Activated naive CD8-positive, alpha-beta T cell treated with anti-CD3 and anti-CD28 coated beads for 36 hours (primary cell): ENCODE measurements at regions not wholly inside any gene's neighbourhood (a gene's known extent, or its start where the extent isn't known, plus 50 kb on each side); places are given as distances from the start of the nearest gene placed in this dataset.
A peak's percentile ranks its signal among the peaks of the same experiment; 100 is the strongest.

Experiments
- DNase-seq: peaks from one replicate; pipeline ENCODE4 v3.0.0; 2021
- H3K27ac Mint-ChIP-seq: one replicate; pipeline ENCODE4 v1.8.0; 2022; ENCODE audit warnings: mild to moderate bottlenecking, moderate library complexity, mixed read lengths
- H3K27me3 Mint-ChIP-seq: one replicate; pipeline ENCODE4 v1.8.0; 2022; ENCODE audit warnings: mild to moderate bottlenecking, mixed read lengths
- H3K36me3 Mint-ChIP-seq: one replicate; pipeline ENCODE4 v1.8.0; 2021; ENCODE audit warnings: mild to moderate bottlenecking, mixed read lengths
- H3K4me1 Mint-ChIP-seq: one replicate; pipeline ENCODE4 v1.8.0; 2021; ENCODE audit warnings: mixed read lengths
- H3K4me3 Mint-ChIP-seq: one replicate; pipeline ENCODE4 v1.8.0; 2022; ENCODE audit warnings: mild to moderate bottlenecking, moderate library complexity, mixed read lengths
- H3K9me3 Mint-ChIP-seq: one replicate; pipeline ENCODE4 v1.8.0; 2022; ENCODE audit warnings: mixed read lengths

DNA sequence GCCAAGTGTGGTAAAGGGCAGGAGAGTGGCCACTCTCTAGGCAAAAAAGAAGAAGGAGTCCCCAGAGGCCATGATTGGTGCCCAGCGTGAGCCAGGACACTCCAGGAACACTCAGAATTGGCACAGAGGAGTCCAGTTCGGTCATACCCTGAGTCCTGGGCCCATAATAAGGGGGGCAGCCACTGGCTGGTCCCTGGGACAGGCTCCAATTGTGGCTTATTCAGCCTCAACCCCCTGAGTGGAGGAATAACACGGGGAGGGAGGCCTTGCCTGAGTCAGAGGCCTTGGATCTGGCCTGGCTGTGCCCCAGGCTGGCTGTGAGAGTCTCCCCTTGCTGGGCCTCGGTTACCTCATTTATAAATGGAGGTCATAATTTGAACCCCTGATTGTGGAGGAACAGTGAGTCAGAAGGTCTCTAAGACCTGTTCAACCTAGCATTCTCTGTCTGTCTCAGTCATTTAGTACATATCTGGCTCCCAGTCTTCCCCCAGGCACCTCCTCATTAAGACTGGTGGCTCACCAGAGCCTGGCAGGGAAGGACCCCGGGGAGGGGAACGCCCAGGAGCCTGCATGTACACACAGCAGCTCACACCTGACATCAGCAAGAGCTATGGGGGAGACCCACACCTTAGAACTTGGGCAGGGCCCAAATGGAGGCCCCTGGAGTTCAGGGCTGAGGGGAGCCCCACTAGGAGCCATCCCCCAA lies 95.9 kb upstream of the ATP2B2 start:
- H3K9me3 Mint-ChIP-seq = no peaks in the 10 kb centered on the region
- no peak overlapping the region for H3K27ac Mint-ChIP-seq
- no peaks in the 10 kb centered on the region for H3K36me3 Mint-ChIP-seq
- H3K4me3 Mint-ChIP-seq = no peak overlapping the region
- no peak for DNase-seq
- peaks cover 23% of the 10 kb centered on the region for H3K4me1 Mint-ChIP-seq
- H3K27me3 Mint-ChIP-seq = peaks cover 60% of the 10 kb centered on the region

- Mint-ChIP-seq H3K9me3 (no peaks in the 10 kb centered on the region), H3K27ac (no peak overlapping the region)
Measured at GRCh38 chr3:10601857-10602230, 96.5 kb upstream of the ATP2B2 start.

DNA sequence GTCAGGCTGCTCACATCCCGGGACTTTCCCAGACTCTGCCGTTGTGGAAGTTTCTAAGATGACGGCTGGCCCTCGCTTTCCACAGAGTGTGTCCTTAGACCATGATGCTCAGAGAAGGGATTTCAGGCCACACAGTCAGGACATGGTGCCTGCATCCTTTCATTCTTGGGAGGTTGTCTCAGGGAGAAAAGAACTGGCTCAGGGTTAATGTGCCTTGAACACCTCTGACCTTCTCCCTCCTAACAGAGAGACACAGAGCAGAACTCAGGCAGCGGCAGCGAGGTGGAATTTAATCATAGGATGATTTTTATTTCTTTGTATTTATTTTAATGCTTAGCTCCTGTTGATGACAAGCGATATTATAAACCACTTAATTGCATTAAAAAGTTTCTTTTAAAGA lies 96.9 kb upstream of the ATP2B2 start:
- peaks cover 55% of the 10 kb centered on the region for H3K27me3 Mint-ChIP-seq
- H3K4me3 Mint-ChIP-seq = no peak overlapping the region
- H3K4me1 Mint-ChIP-seq = peaks cover 23% of the 10 kb centered on the region
- no peak overlapping the region for H3K27ac Mint-ChIP-seq
- H3K36me3 Mint-ChIP-seq = no peaks in the 10 kb centered on the region
- H3K9me3 Mint-ChIP-seq = no peaks in the 10 kb centered on the region
- no peak for DNase-seq

More at GRCh38 chr3:10601857-10602230, 96.5 kb upstream of the ATP2B2 start:
- Mint-ChIP-seq H3K36me3 (no peaks in the 10 kb centered on the region), H3K4me3 (no peak overlapping the region), H3K4me1 (peaks cover 23% of the 10 kb centered on the region), H3K27me3 (peaks cover 59% of the 10 kb centered on the region)
- no peak for DNase-seq

- Mint-ChIP-seq H3K9me3 (no peaks in the 10 kb centered on the region), H3K27ac (no peak overlapping the region), H3K4me1 (peaks cover 23% of the 10 kb centered on the region), H3K36me3 (no peaks in the 10 kb centered on the region), H3K27me3 (peaks cover 54% of the 10 kb centered on the region), H3K4me3 (peak overlapping the region; percentile 44)
- DNase-seq = peak; percentile 65
Measured at GRCh38 chr3:10602769-10603768, 97.7 kb upstream of the ATP2B2 start.

DNA sequence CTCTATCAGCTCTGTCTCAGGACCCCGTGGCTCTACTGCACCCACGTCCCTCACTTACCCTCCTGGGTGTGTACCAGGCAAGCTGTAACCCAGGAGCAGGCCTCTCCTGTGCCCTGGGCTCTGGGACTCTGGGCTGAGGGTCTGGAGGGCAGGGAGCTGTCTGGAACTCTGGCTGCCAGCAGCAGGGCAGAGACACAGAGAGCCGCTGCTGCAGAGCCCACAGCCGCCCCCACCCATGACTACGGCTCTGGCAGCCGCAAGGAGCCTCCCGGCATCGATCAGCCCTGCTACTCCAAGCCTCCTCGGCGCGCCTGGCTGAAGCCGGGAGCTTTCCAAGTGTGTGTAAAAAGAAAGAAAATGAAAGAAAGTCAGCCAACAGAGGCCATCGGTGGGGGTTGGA lies 103.7 kb upstream of the ATP2B2 start:
- Mint-ChIP-seq H3K36me3 (peaks cover 10% of the 10 kb centered on the region), H3K4me1 (peaks cover 3% of the 10 kb centered on the region), H3K27me3 (peaks cover 45% of the 10 kb centered on the region), H3K9me3 (peaks cover 20% of the 10 kb centered on the region), H3K27ac (no peak overlapping the region), H3K4me3 (no peak overlapping the region)
- no peak for DNase-seq

DNA sequence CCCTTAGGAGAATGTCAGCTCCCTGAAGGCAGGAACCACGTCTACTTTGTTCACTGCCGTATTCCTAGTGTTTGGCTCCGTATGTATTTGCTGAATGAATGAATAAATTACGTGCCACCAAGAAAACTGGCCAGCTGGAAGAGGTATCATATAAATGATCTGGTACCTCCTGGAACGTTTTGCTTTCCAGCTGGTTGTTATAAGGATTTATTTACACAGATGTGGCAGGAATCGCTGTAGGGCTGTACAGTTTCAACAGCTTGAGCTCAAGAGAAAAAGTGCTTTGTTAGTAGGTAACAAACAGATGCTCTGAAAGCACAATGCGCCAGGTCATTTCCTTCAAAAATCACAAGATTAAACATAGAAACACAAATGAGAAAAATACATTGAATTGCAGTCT lies 108.8 kb upstream of the ATP2B2 start:
- H3K27me3 Mint-ChIP-seq = peaks cover 26% of the 10 kb centered on the region
- no peaks in the 10 kb centered on the region for H3K4me1 Mint-ChIP-seq

DNA sequence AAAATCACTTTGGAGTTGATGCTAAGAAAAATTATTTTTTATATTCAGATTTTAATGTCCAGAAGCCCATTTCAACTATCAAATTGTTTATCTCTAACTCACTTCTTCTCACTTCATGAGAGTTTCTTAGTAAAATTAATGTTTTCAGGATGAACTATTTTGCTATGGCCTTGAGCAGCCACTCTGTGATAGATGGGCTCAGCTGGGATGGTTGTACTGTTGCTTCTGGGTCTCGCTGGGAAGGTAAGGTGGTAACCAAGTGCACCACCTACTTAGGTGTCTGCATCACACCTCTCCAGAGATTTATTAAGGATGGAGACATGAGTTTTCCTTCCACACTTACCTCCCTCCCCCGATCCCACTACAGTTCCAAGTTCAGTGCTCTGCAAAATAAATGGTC lies 110.3 kb upstream of the ATP2B2 start:
- Mint-ChIP-seq H3K36me3 (peaks cover 10% of the 10 kb centered on the region), H3K4me1 (no peaks in the 10 kb centered on the region), H3K4me3 (no peak overlapping the region), H3K27ac (no peak overlapping the region), H3K9me3 (peaks cover 25% of the 10 kb centered on the region), H3K27me3 (peaks cover 21% of the 10 kb centered on the region)
- no peak for DNase-seq

More for the DNA sequence above, 108.8 kb upstream of the ATP2B2 start:
- Mint-ChIP-seq H3K4me3 (no peak overlapping the region), H3K9me3 (peaks cover 25% of the 10 kb centered on the region), H3K27ac (no peak overlapping the region), H3K36me3 (peaks cover 10% of the 10 kb centered on the region)
- no peak for DNase-seq

- Mint-ChIP-seq H3K4me3 (no peak overlapping the region), H3K9me3 (peaks cover 25% of the 10 kb centered on the region), H3K36me3 (peaks cover 10% of the 10 kb centered on the region), H3K27ac (no peak overlapping the region), H3K27me3 (peaks cover 20% of the 10 kb centered on the region), H3K4me1 (no peaks in the 10 kb centered on the region)
- DNase-seq = no peak
Measured at GRCh38 chr3:10616321-10616720, 110.9 kb upstream of the ATP2B2 start.

DNA sequence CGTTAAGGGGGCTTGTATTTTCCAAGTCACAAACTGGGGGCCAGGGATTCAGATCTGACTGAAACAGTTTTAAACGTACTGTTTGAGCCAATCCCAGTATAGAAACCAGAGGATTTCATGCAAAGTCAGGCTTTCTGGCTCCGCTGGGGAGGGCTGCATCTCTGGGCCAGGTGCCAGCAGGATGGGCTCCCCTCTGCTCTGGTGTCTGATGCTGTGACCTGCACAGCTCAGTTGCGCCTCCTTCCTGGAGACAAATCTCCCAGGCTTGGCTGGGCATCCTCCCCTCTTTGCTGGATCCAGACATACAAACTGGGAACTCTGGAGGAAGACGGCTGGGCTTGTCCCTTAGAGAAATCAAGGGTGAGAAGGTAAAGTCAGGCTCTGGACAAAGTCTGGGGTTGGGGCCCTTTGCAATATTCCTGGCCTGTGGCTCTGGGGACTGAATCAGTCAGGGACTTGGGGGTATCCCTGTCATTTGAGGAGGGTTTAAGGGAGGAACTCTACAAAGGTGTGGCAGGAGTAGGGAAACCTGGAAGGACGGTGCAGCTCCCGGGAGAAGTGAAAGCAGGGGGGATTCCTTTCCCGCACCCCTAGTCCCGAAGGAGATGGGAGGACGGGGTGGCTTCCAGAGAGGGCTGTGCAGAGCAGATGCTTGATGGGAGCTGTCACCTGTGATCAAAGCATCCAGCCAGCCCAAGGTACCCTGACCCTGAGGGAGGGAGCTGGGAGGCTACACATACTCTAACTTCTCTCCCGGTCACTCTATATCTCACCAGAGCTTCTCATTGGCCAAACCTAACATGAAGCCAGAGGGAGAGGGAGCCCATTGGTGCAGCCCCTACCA lies 114.8 kb upstream of the ATP2B2 start:
- no peak for DNase-seq
- Mint-ChIP-seq H3K9me3 (peaks cover 2% of the 10 kb centered on the region), H3K27ac (no peak overlapping the region), H3K27me3 (peaks cover 5% of the 10 kb centered on the region), H3K4me1 (no peaks in the 10 kb centered on the region), H3K36me3 (no peaks in the 10 kb centered on the region), H3K4me3 (no peak overlapping the region)

DNA sequence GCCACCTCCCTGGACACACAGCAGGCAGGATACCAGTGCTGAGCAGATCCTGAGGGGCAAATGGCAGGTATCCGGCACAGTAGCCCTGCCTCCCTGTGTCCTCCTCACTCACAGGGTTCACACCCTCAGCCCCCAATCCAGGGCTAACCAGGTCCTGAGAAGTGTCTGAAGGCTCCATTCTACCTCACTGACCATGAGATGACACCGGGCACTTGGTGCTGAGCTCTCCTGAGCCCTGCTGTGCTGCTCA lies 115.4 kb upstream of the ATP2B2 start:
- peaks cover 1% of the 10 kb centered on the region for H3K9me3 Mint-ChIP-seq
- H3K4me3 Mint-ChIP-seq = no peak overlapping the region
- no peak overlapping the region for H3K27ac Mint-ChIP-seq
- no peak for DNase-seq
- no peaks in the 10 kb centered on the region for H3K4me1 Mint-ChIP-seq
- no peaks in the 10 kb centered on the region for H3K36me3 Mint-ChIP-seq
- peaks cover 3% of the 10 kb centered on the region for H3K27me3 Mint-ChIP-seq

- H3K36me3 Mint-ChIP-seq = no peaks in the 10 kb centered on the region
- H3K4me3 Mint-ChIP-seq = no peak overlapping the region
- no peak overlapping the region for H3K27ac Mint-ChIP-seq
- no peaks in the 10 kb centered on the region for H3K4me1 Mint-ChIP-seq
- H3K9me3 Mint-ChIP-seq = no peaks in the 10 kb centered on the region
- peaks cover 8% of the 10 kb centered on the region for H3K27me3 Mint-ChIP-seq
- no peak for DNase-seq
Measured at GRCh38 chr3:10623578-10624275, 118.3 kb upstream of the ATP2B2 start.

- no peaks in the 10 kb centered on the region for H3K4me1 Mint-ChIP-seq
- H3K36me3 Mint-ChIP-seq = no peaks in the 10 kb centered on the region
- no peak overlapping the region for H3K4me3 Mint-ChIP-seq
- H3K27ac Mint-ChIP-seq = no peak overlapping the region
- peaks cover 5% of the 10 kb centered on the region for H3K27me3 Mint-ChIP-seq
- H3K9me3 Mint-ChIP-seq = no peaks in the 10 kb centered on the region
- DNase-seq = no peak
Measured at GRCh38 chr3:10625323-10625722, 119.9 kb upstream of the ATP2B2 start.

DNA sequence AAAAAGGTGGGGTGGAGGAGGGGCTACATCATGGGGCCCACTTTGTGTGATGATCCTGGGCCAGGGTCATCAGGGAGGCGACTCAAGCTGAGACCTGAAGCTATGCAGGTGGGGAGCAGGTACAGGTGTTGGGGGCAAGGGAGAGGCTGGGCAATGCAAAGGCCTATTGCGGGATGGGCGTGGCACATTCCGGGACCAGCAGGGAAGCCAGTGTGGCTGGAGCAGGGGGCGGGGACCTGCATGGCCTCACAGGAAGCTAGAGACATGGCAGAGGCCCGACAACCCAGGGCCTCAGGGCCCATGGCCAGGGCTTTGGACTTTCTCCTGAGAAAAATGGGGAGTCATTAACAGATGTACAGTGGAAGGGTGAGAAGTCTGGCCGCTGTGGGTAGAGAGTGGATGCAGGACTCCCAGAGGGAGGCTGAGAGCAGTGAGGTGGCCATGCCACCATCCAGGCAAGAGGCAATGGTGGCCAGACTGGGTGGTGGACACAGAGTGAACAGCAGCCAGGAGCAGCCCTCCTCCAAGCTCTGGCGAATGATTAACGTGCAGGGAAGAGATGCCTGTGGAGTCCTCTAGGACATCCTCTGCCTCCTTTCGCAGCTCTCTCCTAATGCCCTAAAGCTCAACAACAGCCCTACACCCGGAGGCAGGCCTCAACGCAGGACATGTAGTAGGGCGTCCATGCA lies 122.6 kb upstream of the ATP2B2 start:
- Mint-ChIP-seq H3K27ac (no peak overlapping the region), H3K4me1 (no peaks in the 10 kb centered on the region), H3K9me3 (no peaks in the 10 kb centered on the region), H3K36me3 (no peaks in the 10 kb centered on the region), H3K4me3 (no peak overlapping the region), H3K27me3 (peaks cover 5% of the 10 kb centered on the region)
- DNase-seq = no peak
